Anterior cingulate cortex (tissue), 58 donors: ENCODE measurements at regions not wholly inside any gene's neighbourhood (a gene's known extent, or its start where the extent isn't known, plus 50 kb on each side); places are given as distances from the start of the nearest gene placed in this dataset.

Experiments used
- DNase-seq, 58 donors: peaks; one replicate each; lab custom pipeline; 2025; lab: John Stamatoyannopoulos, UW

DNA sequence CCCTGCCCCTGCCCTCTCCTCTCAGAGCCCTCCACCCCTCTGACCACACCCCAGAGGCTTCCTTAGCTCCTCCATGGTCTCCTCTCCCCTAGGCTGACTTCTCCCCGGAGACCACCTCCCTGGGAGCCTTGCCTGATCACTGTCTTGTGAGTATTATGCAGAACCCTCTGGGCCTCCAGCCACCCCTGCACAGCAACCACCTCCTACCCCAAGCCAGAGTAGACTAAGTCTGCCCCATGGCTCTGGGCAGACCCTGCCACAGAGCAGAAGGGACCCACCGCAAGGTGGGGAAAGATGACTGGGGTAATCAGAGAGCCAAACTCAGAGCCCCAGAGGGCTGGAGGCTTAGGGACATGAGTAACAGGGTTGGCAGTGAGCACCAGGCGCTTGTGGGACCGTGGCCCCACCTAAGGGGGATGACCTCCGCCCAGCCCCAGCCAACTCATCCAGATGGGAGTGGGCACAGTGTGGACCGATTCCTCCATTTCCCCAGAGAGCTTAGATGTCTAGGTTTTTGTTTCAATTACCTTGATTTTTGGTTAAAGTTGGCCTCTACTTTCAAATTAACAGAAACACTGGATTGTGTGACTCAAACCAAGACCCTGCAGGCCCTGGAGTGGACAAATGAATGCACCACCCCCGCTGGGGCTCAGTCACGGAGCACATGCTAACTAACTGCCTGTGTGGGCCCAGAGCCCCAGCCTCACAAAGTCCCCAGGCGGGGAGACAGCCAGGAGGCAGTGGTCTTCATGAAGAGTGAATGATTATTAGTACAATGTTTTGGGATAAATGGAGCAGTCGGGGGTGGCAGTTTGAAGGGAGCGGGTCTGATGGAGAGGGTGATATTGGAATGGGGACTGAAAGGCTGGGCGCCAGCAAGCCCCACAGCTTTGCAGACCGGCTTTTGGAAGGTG lies 119.4 kb upstream of the PRR20G start:
- DNase-seq: no peak

DNA sequence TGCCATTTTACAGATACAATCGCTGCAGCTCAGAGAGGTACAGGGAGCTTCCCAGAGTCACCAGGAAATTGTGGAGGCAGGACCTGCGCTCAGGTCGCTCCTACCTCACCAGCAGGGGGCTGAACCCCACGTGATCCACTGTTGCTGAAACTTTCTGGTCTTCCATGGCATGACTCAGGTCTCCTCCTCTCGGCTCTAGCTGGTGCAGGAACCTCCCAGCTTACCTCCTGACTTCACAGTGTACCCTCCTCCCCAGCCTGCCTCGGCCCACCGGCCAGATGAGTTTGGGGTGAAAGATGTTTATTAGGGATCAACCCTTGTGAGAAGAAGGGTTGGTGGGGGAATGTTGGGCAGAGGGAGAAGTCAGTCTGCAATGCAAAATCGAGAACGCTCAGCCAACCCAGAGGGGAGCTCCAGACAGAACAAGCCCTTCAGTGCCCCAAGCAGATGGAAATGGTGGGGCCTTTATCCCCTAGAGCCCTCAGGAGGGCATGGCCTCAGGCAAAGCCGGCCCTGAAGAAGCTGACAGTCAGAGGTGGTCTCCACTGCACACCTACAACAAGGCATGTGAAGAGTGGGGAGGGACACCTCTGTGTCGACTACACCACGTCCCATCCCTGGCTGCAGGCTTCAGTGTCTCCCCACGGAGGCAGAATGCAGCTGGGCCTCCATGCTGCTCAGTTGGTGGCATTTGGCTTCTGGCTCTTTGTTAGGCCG lies 118.6 kb upstream of the PRR20G start:
- DNase-seq: no peak

GRCh38 chr3:127405791-127406190 lies 117.9 kb upstream of the PRR20G start:
- no peak for DNase-seq

DNA sequence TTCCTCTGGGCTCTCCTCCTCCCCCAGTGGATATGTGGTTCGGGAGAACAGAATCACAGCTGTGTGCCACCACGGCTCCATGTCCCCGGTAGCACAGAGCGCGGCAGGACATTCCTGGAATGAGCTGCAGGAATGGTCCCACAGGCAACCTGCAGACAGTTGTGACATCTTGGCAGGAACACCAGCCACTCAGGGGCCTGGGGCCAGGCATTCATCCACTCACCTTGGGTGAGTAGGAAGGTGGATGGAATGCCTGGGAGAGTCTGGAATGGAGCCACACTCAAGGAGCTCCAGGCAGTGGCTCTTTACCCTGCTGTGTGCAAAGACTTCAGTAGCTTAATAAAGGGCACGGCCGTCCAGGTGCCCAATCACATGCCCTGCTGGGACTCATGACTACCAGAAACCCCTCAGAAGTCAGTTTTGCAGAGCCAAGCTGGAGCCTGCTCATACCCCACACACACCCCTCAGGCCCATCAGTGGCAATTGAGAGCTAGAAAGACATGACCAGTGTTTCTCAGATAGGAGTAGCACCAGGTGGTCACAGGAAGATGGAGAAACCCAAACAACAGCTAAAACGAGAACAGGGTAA lies 117.3 kb upstream of the PRR20G start:
- DNase-seq: no peak

GRCh38 chr3:127404221-127405009 lies 116.6 kb upstream of the PRR20G start:
- no peak for DNase-seq

GRCh38 chr3:127403795-127404194 lies 115.9 kb upstream of the PRR20G start:
- no peak for DNase-seq

DNA sequence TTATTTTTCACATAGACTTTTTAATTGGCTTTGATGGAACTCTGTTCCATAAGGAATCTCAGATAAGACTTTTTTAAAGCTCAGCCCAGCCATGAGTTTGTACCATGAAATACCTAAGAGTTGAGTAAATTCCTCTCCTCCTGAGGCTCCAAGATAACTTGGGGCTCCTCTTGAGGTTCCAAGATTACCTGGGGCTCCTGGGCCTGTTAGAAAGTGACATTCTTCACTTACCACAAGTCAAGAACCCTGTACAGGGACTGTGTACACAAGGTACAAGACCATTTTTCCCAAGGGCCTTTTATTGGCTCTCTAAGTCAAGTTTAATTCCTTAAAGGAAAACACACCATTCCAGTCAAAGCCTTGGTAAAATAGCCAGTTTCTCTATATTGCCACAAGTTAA lies 111.3 kb upstream of the PRR20G start:
- no peak for DNase-seq

DNA sequence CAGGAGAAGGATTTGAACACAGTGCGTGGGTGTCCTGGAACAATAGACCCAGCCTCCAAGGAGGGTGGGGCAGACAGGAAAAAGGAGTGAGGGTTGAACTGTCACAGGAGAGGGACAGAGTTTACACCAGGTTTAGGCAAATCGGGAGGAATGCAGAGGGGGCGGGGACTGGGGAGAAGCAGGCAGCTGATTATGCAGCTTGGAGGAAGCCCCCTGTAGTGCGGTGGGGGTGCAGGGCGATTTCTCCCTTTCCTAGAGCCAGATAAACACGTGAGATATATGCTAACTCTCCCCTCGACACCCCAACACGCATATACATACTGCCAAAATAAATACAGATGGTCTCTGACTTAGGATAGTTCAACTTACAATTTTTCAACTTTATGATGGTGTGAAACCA lies 108.6 kb upstream of the PRR20G start:
- no peak for DNase-seq

- DNase-seq: no peak
These were observed 108.0 kb upstream of the PRR20G start for GRCh38 chr3:127395663-127396355.

DNA sequence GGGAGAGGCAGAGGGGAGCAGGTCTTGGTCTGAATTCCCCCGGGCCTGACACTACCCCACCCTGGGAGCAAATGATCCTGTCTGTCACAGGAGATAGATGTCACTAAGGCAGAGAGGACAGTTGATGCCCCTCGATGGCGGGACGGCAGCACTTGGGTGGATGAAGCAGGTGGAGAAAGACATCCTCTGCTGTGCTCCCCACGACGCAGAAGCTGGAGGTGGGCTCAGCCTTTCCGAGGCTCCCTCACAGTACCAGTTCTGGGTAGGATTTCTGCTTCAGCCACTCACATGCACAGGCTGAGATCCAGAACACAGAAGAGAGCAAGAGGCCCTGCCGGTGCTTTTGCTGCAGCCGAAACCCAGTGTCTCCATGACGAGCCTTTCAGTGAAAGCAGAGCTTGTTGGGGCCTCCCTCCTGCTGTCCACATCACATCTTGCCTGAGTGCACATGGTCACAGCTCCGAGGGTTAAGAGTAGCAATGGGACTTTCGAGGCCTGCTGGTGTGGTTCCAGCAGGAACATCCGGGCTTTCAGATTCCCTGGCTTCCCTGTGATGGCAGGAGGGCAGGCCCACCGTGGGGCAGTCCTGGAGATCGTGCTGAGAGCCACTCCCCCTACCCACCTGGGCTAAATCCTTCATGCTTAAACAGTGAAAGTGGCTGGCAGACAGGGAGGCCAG lies 107.3 kb upstream of the PRR20G start:
- no peak for DNase-seq

DNA sequence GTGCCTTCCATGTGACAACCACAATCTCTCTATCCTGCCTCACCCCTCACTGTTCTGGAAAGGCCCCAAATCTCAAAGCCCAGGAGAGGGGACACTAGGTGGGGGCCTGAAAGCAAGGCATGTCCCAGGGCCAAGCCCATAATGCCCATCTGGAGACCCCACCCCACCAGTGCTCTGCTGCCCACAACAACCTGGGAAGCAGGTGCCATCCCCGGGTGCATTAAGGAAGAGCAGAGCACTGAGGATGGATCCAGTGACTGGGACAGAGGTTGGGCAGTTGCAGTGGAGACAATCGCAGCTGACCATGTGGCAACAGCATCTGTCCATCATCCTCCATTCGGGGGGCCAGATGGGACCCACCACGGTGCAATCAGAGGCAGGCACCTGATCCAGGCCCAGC lies 106.2 kb upstream of the PRR20G start:
- no peak for DNase-seq

DNA sequence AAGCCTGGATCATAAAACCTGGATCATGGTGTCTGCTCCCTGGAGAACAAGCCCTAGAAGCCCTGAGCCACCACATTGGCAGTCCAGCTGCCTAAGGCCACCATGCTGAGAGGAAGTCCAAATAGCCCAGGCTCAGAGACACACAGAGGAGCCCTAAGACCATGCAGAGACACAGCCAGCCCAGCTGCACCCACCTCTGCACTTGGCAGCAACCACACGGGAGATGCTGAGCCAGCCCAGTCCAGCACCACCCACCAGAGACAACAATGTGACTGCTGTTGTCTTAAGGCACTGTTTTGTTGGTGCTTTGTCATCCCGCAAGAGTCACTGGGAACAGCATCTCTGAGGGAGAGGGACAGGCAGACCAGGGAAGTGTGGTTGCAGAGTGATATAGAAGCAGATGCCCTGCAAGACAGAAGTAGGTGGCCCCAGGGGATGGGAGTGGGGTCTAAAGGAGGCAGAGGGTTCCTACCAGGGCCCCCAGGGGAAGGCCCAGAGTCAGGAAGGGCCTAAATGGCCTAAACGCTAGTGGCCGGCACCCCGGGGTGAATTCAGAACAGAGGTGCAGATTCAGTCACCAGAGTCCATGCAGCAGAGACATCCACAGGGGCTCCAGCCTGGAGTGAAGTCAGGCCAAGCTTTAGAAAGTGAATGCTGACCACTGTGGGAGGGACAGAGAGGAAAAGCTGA lies 105.4 kb upstream of the PRR20G start:
- no peak for DNase-seq

DNA sequence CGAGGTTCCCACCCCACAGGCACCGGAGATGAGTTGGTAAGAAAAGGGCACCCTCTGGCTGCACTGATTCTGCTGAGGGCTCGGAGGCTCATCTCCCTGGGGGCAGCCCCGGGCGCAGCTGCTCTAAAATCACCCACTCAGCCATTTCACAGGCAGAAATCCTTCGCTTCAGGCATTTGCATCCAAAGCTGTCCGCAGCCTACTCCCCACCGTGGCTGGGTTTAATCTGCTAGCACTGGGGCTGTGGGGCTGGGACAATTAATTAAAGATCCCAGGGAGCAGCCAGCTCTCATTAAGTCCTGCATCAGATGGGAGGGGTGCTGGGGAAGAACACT lies 104.3 kb upstream of the PRR20G start:
- DNase-seq: no peak

DNA sequence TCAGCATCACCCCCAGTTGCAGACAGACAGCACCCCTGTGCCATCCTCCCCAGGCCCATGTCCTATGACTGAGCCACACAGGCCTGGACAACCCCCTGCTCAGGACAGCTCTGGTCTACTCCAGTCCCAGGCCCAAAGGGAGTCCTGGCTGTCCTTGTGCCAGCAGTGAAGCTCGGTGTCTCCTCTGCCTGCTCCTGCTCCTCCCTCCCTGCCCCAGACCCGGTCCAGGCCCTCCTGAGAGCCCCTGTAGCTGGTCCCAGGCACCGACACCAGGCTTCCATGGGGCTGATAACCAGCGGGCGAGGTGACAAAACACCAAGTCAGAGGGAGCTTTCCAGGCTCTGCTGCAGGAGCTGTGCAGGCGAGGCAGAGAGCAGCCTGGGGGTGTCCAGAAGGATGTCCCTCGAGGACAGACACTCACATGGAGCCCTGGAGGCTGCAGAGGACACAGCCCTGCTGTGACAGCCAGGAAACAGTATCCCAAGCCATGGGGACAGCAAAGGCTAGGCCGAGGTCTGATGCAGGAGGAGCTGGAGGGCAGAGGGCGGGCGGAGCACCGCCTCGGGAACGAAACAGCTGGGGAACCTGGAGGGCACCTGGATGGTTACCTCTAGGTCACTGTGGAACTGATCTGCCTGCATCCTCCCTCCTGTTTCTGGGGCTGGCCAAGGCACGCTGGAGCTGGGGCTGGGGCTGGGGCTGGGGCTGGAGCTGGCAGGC lies 103.8 kb upstream of the PRR20G start:
- no peak for DNase-seq

GRCh38 chr3:127390365-127391025 lies 102.6 kb upstream of the PRR20G start:
- DNase-seq: no peak

- no peak for DNase-seq
These were observed 102.1 kb upstream of the PRR20G start for GRCh38 chr3:127389913-127390312.

DNA sequence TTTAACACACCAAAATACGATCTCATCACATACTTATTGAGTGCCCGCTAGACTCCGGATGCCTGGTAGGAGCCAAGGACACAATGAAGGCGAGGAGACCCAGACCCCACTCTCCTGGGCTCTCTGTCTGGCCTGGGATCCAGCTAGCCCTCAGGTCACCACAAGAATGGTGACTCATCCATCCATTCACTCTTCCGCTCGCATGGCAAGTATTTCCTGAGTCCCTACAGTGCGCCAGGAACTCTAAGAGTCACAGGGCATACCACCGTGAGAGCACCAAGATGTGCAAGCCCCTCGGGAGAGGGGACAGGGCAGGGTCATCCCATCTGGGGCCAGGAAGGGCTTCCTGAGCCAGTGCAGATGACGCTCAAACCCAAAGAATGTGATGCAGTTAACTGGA lies 101.6 kb upstream of the PRR20G start:
- no peak for DNase-seq

- no peak for DNase-seq
These were observed 100.6 kb upstream of the PRR20G start for GRCh38 chr3:127388427-127388826.
